ENCODE measurements at regions not wholly inside any gene's neighbourhood (a gene's known extent, or its start where the extent isn't known, plus 50 kb on each side); places are given as distances from the start of the nearest gene placed in this dataset.

DNA sequence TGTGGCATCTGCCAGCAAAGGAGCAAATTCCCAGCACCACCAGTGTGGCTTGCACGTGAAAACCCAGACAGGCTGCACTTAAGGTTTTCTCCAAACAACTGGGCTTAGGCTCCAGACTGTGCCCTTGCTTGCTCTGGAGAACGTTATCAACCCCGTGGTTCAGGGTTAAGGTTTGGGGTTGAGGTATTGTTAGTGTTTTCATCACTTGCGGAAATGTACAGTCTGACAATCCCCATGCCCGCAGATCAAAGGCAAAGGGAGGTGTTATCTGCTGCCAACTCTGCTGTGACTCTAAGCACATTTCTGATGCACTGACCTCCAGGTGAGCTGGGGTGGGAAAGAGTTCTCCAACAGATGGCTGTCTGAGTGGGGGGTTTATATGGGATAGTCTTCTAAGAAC is 253.5 kb upstream of the NT5C1B start:
- intact Hi-C loops (cut with DNase I), result no loop called here
- Histone ChIP-seq H3K36me3 (no peaks in the 10 kb centered on the region), H3K27ac (no peak overlapping the region), H3K9me3 (no peaks in the 10 kb centered on the region), H3K4me3 (no peak overlapping the region), H3K27me3 (no peaks in the 10 kb centered on the region), H3K4me1 (peaks cover 0 to 4% (median 0%) of the 10 kb centered on the region in 3 donors)
- no peak for DNase-seq
- no peak for TF ChIP-seq POLR2A (IDR thresholded peaks at IDR 0.05)
- TF ChIP-seq, protein P1, sequence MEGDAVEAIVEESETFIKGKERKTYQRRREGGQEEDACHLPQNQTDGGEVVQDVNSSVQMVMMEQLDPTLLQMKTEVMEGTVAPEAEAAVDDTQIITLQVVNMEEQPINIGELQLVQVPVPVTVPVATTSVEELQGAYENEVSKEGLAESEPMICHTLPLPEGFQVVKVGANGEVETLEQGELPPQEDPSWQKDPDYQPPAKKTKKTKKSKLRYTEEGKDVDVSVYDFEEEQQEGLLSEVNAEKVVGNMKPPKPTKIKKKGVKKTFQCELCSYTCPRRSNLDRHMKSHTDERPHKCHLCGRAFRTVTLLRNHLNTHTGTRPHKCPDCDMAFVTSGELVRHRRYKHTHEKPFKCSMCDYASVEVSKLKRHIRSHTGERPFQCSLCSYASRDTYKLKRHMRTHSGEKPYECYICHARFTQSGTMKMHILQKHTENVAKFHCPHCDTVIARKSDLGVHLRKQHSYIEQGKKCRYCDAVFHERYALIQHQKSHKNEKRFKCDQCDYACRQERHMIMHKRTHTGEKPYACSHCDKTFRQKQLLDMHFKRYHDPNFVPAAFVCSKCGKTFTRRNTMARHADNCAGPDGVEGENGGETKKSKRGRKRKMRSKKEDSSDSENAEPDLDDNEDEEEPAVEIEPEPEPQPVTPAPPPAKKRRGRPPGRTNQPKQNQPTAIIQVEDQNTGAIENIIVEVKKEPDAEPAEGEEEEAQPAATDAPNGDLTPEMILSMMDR (IDR thresholded peaks at IDR 0.05), result no peak
- WGBS, 2 donors, result 69 to 73% methylated on average over 5 of the region's 5 CpGs

DNA sequence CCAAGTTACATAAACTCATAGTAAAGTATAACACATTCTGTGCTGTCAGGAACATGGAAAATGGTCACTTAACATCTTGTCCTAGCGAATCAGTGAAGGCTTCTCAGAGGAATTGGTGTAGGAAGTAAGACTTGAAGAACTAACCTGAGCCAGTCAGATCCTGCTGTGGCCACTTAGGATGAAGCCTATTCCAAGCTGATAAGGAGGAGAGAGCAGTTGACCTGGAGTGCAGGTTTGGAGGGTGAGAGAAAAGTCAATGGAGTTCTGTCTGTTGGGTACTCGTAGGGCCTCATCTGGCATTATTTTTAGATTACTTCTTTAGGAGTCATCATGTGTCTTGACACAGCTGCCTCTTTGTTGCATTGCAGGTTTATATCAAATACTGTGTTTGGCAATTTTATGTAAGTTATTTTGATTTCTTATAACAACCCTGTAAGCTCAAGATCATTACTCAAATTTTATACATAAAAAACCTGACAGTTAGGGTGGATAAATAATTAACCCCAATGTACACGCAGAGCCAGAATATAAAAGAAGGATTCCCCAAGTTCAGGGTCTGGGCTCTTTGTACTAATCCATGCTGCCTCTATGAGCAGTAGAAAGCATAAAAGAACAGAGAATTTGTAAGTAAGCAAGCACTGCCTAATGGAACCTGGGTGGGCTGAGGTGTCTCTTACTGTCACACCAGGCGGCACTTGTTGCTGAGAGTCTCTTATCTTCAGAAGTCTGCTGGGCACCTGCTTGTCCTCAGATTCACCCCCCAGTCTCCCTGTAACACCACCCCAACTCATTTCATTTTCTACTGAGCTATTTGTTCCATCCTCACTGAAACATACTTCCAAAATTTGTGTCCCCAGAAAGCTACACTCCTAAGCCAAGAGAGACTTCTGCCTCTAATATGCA is 252.1 kb upstream of the NT5C1B start:
- Histone ChIP-seq H3K4me1 (peaks cover 0 to 4% (median 0%) of the 10 kb centered on the region in 3 donors), H3K4me3 (no peak overlapping the region), H3K36me3 (no peaks in the 10 kb centered on the region), H3K27ac (no peak overlapping the region), H3K9me3 (no peaks in the 10 kb centered on the region), H3K27me3 (no peaks in the 10 kb centered on the region)
- TF ChIP-seq, protein P1 (IDR thresholded peaks at IDR 0.05), result no peak
- TF ChIP-seq POLR2A (IDR thresholded peaks at IDR 0.05), result no peak
- WGBS, 2 donors, result 84 to 90% methylated on average over 4 of the region's 4 CpGs
- intact Hi-C loops (cut with DNase I), result no loop called here
- no peak for DNase-seq

DNA sequence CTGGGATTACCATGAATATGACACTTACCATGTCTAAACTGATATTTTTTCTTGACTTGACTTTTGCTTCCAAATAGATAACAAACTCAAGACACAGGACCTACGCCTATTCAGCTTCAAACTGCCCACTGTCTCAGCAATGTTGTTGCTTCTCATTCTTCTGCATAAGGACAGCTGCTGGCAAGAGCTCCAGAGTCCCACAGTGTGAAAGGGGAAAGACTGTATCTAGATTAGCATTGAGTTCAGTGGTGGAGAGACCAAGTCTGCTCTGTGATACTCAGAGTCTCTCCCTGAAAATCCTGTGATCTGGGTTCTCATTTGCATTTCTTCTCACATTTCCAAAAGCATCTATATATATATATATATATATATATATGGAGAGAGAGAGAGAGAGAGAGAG is 247.9 kb upstream of the NT5C1B start:
- no peak overlapping the region for H3K4me3 ChIP-seq
- no peak for DNase-seq
- H3K36me3 ChIP-seq, result no peaks in the 10 kb centered on the region
- 93 to 100% methylated on average over 1 of the region's 1 CpG for WGBS, 2 donors
- H3K4me1 ChIP-seq, result peaks cover 0 to 5% (median 5%) of the 10 kb centered on the region in 3 donors
- no peak overlapping the region for H3K27ac ChIP-seq
- no peaks in the 10 kb centered on the region for H3K27me3 ChIP-seq
- intact Hi-C loops (cut with DNase I), result no loop called here
- TF ChIP-seq, protein P1 (IDR thresholded peaks at IDR 0.05), result no peak
- TF ChIP-seq POLR2A (IDR thresholded peaks at IDR 0.05), result no peak
- no peaks in the 10 kb centered on the region for H3K9me3 ChIP-seq

DNA sequence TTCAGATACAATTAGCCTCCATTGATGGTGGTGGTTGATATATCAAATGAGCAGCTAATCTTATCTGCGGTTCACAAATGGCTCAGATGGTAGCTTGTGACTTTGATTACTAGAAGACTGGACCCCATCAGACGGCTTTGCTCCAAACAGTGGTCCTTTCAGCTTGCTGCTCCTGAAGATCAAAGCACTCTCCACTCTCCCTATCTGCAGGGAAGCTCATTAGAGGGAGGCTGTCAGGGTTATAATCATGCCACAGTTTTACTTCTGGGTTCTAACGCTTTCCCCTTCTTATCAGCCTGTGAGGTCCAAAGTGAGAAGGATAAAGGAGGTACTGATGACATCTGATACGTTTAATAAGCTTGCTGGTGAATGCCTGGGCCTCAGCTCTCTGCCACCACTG is 247.1 kb upstream of the NT5C1B start:
- intact Hi-C loops (cut with DNase I), result no loop called here
- Histone ChIP-seq H3K4me1 (peaks cover 0 to 5% (median 5%) of the 10 kb centered on the region in 3 donors), H3K4me3 (no peak overlapping the region), H3K36me3 (no peaks in the 10 kb centered on the region), H3K9me3 (no peaks in the 10 kb centered on the region), H3K27me3 (no peaks in the 10 kb centered on the region), H3K27ac (no peak overlapping the region)
- TF ChIP-seq, protein P1 (IDR thresholded peaks at IDR 0.05), result no peak
- no peak for TF ChIP-seq POLR2A (IDR thresholded peaks at IDR 0.05)
- no peak for DNase-seq
- 79 to 86% methylated on average over 4 of the region's 4 CpGs for WGBS, 2 donors

DNA sequence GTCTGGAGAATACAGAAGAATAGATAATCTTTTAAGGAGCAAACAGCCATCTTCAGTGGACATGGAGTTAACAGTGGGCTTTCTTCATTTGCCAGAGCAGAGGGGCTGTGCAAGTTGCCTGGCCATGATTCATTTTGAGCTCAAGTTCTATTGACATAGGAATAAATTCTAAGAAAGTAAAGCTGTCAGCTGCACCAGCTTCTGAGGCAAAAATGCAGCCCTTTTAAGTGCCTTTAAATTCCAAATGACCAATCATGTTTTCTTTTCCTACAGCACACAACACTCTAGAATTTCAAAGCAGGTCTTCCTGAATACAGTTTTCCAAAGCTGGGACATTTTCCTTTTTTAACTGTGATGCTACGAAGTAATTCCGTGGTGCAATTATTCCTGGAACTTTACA is 246.4 kb upstream of the NT5C1B start:
- H3K36me3 ChIP-seq, result no peaks in the 10 kb centered on the region
- H3K4me3 ChIP-seq, result no peak overlapping the region
- 86 to 90% methylated on average over 2 of the region's 2 CpGs for WGBS, 2 donors
- intact Hi-C loops (cut with DNase I), result no loop called here
- H3K27ac ChIP-seq, result no peak overlapping the region
- H3K9me3 ChIP-seq, result no peaks in the 10 kb centered on the region
- peaks cover 0 to 5% (median 5%) of the 10 kb centered on the region in 3 donors for H3K4me1 ChIP-seq
- H3K27me3 ChIP-seq, result no peaks in the 10 kb centered on the region
- DNase-seq, result no peak
- TF ChIP-seq POLR2A (IDR thresholded peaks at IDR 0.05), result no peak
- TF ChIP-seq, protein P1 (IDR thresholded peaks at IDR 0.05), result no peak

All from esophagus squamous epithelium (tissue), 5 donors.